Osteocyte (in vitro differentiated cells): ENCODE measurements at regions not wholly inside any gene's neighbourhood (a gene's known extent, or its start where the extent isn't known, plus 50 kb on each side); places are given as distances from the start of the nearest gene placed in this dataset.

Experiments
- DNase-seq: peaks from one replicate; pipeline ENCODE4 v3.0.0; 2021; ENCODE audit warnings: mixed read lengths; ENCODE audit not compliant: unreplicated experiment; ENCODE audit errors: extremely low spot score
- H3K27ac Mint-ChIP-seq: one replicate; pipeline ENCODE4 v1.8.0; 2021; ENCODE audit warnings: mild to moderate bottlenecking, mixed read lengths; ENCODE audit not compliant: unreplicated experiment
- H3K27me3 Mint-ChIP-seq: one replicate; pipeline ENCODE4 v1.8.0; 2021; ENCODE audit warnings: mixed read lengths; ENCODE audit not compliant: unreplicated experiment
- H3K36me3 Mint-ChIP-seq: one replicate; pipeline ENCODE4 v1.8.0; 2021; ENCODE audit warnings: mixed read lengths; ENCODE audit not compliant: unreplicated experiment
- H3K4me1 Mint-ChIP-seq: one replicate; pipeline ENCODE4 v1.8.0; 2021; ENCODE audit warnings: mixed read lengths; ENCODE audit not compliant: unreplicated experiment
- H3K4me3 Mint-ChIP-seq: one replicate; pipeline ENCODE4 v1.8.0; 2021; ENCODE audit warnings: mild to moderate bottlenecking, moderate library complexity, mixed read lengths; ENCODE audit not compliant: unreplicated experiment
- H3K9me3 Mint-ChIP-seq: one replicate; pipeline ENCODE4 v1.8.0; 2021; ENCODE audit warnings: mixed read lengths; ENCODE audit not compliant: unreplicated experiment
- TF ChIP-seq, protein P1 (sequence below): fragments of 200-600 bp; sonication (generic); IDR thresholded peaks from 2 replicates; pipeline ENCODE4 v1.5.0; 2021; ENCODE audit warnings: antibody characterized with exemption, mild to moderate bottlenecking, moderate library complexity

- H3K4me3 Mint-ChIP-seq, result no peak overlapping the region
- no peaks in the 10 kb centered on the region for H3K36me3 Mint-ChIP-seq
These were observed 224.9 kb upstream of the FAT1 start for GRCh38 chr4:186948361-186949242.

GRCh38 chr4:186949847-186950246, 226.2 kb upstream of the FAT1 start:
- H3K9me3 Mint-ChIP-seq, result peaks cover 7% of the 10 kb centered on the region
- no peaks in the 10 kb centered on the region for H3K27me3 Mint-ChIP-seq
- H3K4me3 Mint-ChIP-seq, result no peak overlapping the region
- H3K27ac Mint-ChIP-seq, result no peak overlapping the region
- H3K4me1 Mint-ChIP-seq, result peaks cover 9% of the 10 kb centered on the region
- H3K36me3 Mint-ChIP-seq, result no peaks in the 10 kb centered on the region
- no peak for DNase-seq
- TF ChIP-seq, protein P1, sequence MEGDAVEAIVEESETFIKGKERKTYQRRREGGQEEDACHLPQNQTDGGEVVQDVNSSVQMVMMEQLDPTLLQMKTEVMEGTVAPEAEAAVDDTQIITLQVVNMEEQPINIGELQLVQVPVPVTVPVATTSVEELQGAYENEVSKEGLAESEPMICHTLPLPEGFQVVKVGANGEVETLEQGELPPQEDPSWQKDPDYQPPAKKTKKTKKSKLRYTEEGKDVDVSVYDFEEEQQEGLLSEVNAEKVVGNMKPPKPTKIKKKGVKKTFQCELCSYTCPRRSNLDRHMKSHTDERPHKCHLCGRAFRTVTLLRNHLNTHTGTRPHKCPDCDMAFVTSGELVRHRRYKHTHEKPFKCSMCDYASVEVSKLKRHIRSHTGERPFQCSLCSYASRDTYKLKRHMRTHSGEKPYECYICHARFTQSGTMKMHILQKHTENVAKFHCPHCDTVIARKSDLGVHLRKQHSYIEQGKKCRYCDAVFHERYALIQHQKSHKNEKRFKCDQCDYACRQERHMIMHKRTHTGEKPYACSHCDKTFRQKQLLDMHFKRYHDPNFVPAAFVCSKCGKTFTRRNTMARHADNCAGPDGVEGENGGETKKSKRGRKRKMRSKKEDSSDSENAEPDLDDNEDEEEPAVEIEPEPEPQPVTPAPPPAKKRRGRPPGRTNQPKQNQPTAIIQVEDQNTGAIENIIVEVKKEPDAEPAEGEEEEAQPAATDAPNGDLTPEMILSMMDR, result no peak

More at GRCh38 chr4:186948361-186949242, 224.9 kb upstream of the FAT1 start:
- TF ChIP-seq, protein P1, result peak; percentile 62
- H3K4me1 Mint-ChIP-seq, result peaks cover 10% of the 10 kb centered on the region
- H3K9me3 Mint-ChIP-seq, result peaks cover 7% of the 10 kb centered on the region
- H3K27ac Mint-ChIP-seq, result no peak overlapping the region
- DNase-seq, result no peak
- H3K27me3 Mint-ChIP-seq, result no peaks in the 10 kb centered on the region

GRCh38 chr4:186952709-186953108, 229.1 kb upstream of the FAT1 start:
- peaks cover 7% of the 10 kb centered on the region for H3K4me1 Mint-ChIP-seq
- H3K4me3 Mint-ChIP-seq, result no peak overlapping the region

GRCh38 chr4:186953599-186954260, 230.1 kb upstream of the FAT1 start:
- H3K27me3 Mint-ChIP-seq, result no peaks in the 10 kb centered on the region

More at GRCh38 chr4:186952709-186953108, 229.1 kb upstream of the FAT1 start:
- no peaks in the 10 kb centered on the region for H3K27me3 Mint-ChIP-seq
- no peaks in the 10 kb centered on the region for H3K36me3 Mint-ChIP-seq
- H3K27ac Mint-ChIP-seq, result no peak overlapping the region
- H3K9me3 Mint-ChIP-seq, result peaks cover 7% of the 10 kb centered on the region
- TF ChIP-seq, protein P1, result no peak
- no peak for DNase-seq

More at GRCh38 chr4:186953599-186954260, 230.1 kb upstream of the FAT1 start:
- Mint-ChIP-seq H3K9me3 (peaks cover 7% of the 10 kb centered on the region), H3K4me1 (peaks cover 2% of the 10 kb centered on the region), H3K27ac (no peak overlapping the region), H3K36me3 (no peaks in the 10 kb centered on the region), H3K4me3 (no peak overlapping the region)
- TF ChIP-seq, protein P1, result no peak
- DNase-seq, result no peak
